Activated naive CD4-positive, alpha-beta T cell (primary cell): ENCODE measurements at regions not wholly inside any gene's neighbourhood (a gene's known extent, or its start where the extent isn't known, plus 50 kb on each side); places are given as distances from the start of the nearest gene placed in this dataset.

ENCODE experiments used
- DNase-seq, 4 experiments: peaks; one replicate each; lab custom pipeline; 2025; lab: John Stamatoyannopoulos, UW

GRCh38 chr16:82240111-82240510 lies 70.1 kb upstream of the MPHOSPH6 start:
- no peak for DNase-seq

- DNase-seq = no peak
Observed at GRCh38 chr16:82236875-82237274, 66.9 kb upstream of the MPHOSPH6 start.

DNA sequence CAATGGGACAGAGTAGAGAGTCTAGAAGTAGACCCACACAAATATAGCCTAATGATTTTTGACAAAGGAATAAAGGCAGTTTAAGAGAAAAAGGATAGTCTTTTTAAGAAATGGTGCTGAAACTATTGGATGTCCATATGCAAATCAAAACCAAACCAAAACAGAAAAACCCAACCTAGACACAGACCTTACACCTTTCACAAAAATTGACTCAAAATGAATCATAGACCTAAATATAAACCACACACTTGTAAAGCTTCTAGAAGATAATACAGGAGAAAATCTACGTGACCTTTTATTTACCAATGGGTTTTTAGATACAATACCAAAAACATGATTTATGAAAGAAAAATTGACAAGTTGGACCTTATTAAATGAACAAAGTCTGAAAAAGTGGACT lies 66.4 kb upstream of the MPHOSPH6 start:
- DNase-seq = no peak

- DNase-seq = no peak
Observed at GRCh38 chr16:82232806-82233205, 62.8 kb upstream of the MPHOSPH6 start.

DNA sequence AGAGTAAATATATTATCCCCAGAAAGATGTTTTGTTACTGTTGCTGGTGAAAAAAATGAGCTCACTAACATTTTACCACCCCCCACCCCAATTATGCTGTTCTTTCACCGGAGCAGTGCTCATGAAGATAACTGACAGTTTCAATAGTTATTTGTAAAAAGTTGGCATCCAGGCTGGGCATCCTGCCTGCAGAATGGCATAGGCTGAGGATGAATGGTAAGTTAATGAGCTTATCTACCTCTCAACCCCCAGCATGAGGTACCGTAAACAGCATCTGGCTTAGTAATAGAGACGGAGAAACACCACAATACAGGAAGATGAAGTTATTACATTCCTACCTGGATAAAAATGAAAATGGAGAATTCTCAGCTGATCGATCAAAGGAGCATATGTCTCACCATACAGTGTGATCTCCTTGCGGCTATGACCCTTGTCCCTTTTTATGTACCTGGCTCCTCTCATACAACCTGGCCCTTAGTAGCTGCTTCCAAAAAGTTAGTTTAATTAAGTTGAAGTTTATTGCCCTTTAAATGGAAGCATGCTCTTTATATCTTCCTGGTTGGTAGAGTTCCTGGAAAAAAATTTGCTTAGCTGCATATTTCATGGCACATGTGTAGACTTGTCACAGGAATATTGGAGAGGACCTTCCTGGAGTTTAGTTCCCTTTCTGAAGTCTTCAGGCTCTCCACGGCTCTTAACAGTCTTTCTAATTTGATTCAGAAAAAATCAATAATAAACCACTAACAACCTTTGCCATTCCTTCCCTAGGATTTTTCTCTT lies 61.2 kb upstream of the MPHOSPH6 start:
- DNase-seq = no peak

- peak; percentile 4 to 51 (median 31) for DNase-seq
Observed at GRCh38 chr16:82229800-82230619, 60.0 kb upstream of the MPHOSPH6 start.

DNA sequence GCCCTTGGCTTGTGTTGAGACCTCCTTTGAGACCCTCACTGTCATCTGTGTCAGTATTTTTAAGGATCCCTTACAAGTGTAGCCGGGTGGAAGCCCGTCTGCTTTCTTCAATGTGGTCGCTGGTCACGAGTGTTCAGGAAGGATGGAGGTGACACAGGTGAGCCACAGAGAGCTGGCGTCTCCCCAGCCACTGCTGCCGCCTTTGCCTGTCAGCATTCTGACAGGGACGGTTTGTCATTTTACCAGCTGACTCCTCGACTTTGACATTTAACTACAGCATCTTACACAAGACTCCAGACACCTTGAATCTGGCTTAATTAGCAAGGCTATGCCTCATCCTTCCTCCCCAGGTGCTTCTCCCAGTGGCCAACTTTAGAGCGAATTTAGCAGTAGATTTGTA lies 56.3 kb upstream of the MPHOSPH6 start:
- no peak for DNase-seq

DNA sequence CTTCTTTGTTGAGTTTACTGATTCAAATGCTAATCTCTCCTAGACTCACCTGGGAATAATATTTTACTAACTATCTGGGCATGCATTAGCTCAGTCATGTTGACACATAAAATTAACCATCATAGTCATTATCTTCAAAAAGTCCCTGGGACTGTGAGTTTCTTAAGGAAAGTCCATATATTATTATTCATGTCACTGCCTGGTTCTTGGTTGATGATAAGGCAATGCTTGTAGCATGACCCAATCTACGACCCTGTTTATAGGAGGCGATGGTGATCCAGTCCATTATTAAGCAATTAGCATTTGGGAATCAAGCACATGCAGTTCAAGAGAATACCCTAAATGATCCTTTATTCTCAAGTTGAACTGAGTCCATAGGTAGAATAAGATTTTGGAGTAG lies 54.8 kb upstream of the MPHOSPH6 start:
- no peak for DNase-seq

GRCh38 chr16:82220541-82220940 lies 50.5 kb upstream of the MPHOSPH6 start:
- DNase-seq = no peak
